Aorta (tissue), 5 donors: ENCODE measurements at regions not wholly inside any gene's neighbourhood (a gene's known extent, or its start where the extent isn't known, plus 50 kb on each side); places are given as distances from the start of the nearest gene placed in this dataset.
A peak's percentile ranks its signal among the peaks of the same experiment; 100 is the strongest.

Source experiments
- ATAC-seq: fragments of 200-7000 bp; cut with Tn5 transposase; one replicate; pipeline ENCODE4 v1.9.1; 2022; ENCODE audit warnings: moderate library complexity; ENCODE audit not compliant: low FRiP score
- DNase-seq, 2 donors: peaks; one replicate each; pipeline ENCODE4 v3.0.0-alpha.2; 2020
- H3K27ac ChIP-seq, 2 donors: one replicate each; pipeline ENCODE4 v1.5.1; 2013; ENCODE audit warnings: low read length in 2 of 2, mild to moderate bottlenecking in 2 of 2, moderate library complexity in 2 of 2, control low read depth in 1 of 2, inconsistent platforms in 1 of 2, low read depth in 1 of 2
- H3K27me3 ChIP-seq, 2 donors: one replicate each; pipeline ENCODE4 v1.6.1; 2013; ENCODE audit warnings: control low read depth in 1 of 2, low read length in 1 of 2, mild to moderate bottlenecking in 1 of 2, moderate library complexity in 1 of 2; ENCODE audit not compliant: insufficient read depth in 2 of 2, control insufficient read depth in 1 of 2
- H3K36me3 ChIP-seq, 2 donors: one replicate each; pipeline ENCODE4 v1.6.1; 2013; ENCODE audit warnings: control low read depth in 1 of 2, low read length in 1 of 2, mild to moderate bottlenecking in 1 of 2; ENCODE audit not compliant: insufficient read depth in 2 of 2, control insufficient read depth in 1 of 2
- H3K4me1 ChIP-seq, 2 donors: one replicate each; pipeline ENCODE4 v1.6.1; 2013; ENCODE audit warnings: low read length in 2 of 2, control low read depth in 1 of 2, mild to moderate bottlenecking in 1 of 2, moderate library complexity in 1 of 2; ENCODE audit not compliant: insufficient read depth in 2 of 2, control insufficient read depth in 1 of 2
- H3K4me3 ChIP-seq, 2 donors: one replicate each; pipeline ENCODE4 v1.5.1; 2013; ENCODE audit warnings: low read length in 2 of 2, control low read depth in 1 of 2, mild to moderate bottlenecking in 1 of 2
- H3K9me3 ChIP-seq: one replicate; pipeline ENCODE4 v1.6.1; 2013; ENCODE audit warnings: mild to moderate bottlenecking, low read length; ENCODE audit not compliant: control insufficient read depth
- WGBS, 2 donors: extraction: QIAGEN DNeasy Blood & Tissue Kit; methylation state at CpG; one replicate each; pipeline ENCODE4 v1.1.7; 2013; 5-methylcytosine and 5-hydroxymethylcytosine counted together
- intact Hi-C, 2 donors: fragments of 100-400 bp; cut with DNase I; formaldehyde crosslinking; loops; one replicate each; pipeline versions ENCODE4 v1.14.2 to v1.15.0; 2022
- donor health status: healthy with polysubstance abuse.
- donor health status: Bipolar disorder and iron deficiency.
- donor health status: DM: no; HTN: no; CAD: no.
- donor health status: DM: no; HTN: no; CAD: no.
- donor health status: DM: yes; HTN: yes; CAD: no.

DNA sequence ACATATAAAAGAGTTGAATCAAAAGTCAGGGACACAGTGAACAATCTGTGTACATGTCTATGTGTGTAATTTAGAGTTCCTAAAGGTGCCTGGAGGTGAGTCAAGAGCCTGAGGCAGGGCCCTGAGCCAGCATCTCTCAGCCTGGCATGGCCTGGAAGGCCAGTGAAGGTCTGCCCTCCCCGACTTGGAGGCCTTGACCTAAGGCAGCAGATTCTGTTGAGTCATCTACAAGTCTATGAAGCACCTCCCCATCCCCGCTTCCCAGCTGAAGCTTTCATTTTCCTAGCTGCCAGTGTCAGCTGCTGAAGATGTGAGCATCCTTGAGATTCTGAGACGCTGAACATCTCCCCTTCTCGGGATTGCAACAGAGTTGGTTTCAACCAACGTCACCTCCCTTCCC, 583.9 kb downstream of the BCOR start:
- no peaks in the 10 kb centered on the region for H3K27me3 ChIP-seq
- H3K9me3 ChIP-seq = peaks cover 4% of the 10 kb centered on the region
- no peaks in the 10 kb centered on the region for H3K36me3 ChIP-seq
- DNase-seq = no peak
- no peaks in the 10 kb centered on the region for H3K4me1 ChIP-seq
- WGBS, 2 donors = 58 to 69% methylated on average over 5 of the region's 5 CpGs
- H3K4me3 ChIP-seq = no peak overlapping the region
- intact Hi-C loops = no loop called here
- no peak for ATAC-seq
- H3K27ac ChIP-seq = no peak overlapping the region

DNA sequence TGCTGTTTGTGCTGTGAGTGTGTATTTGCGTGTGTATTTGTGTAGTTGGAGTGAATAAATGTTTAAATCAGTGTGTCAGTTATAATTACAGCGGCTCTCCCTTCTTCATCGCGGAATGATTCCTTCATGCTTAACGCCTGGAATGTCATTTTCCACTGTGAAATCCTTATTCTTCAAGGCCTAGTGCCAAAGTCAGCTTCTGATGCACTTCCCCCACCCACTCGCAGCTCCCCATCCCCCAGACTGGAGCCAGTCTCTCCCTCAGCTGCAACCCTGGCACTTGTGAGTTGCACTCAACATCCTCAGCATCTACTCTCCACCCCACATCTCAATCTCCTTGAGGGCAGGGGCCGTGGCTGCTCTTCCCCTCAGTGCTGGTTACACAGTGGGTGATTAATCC, 583.0 kb downstream of the BCOR start:
- Histone ChIP-seq H3K27me3 (no peaks in the 10 kb centered on the region), H3K9me3 (no peaks in the 10 kb centered on the region), H3K36me3 (no peaks in the 10 kb centered on the region), H3K4me1 (no peaks in the 10 kb centered on the region), H3K4me3 (no peak overlapping the region), H3K27ac (no peak overlapping the region)
- DNase-seq = no peak
- WGBS, 2 donors = 17 to 32% methylated on average over 7 of the region's 7 CpGs
- no peak for ATAC-seq
- intact Hi-C loops = no loop called here

DNA sequence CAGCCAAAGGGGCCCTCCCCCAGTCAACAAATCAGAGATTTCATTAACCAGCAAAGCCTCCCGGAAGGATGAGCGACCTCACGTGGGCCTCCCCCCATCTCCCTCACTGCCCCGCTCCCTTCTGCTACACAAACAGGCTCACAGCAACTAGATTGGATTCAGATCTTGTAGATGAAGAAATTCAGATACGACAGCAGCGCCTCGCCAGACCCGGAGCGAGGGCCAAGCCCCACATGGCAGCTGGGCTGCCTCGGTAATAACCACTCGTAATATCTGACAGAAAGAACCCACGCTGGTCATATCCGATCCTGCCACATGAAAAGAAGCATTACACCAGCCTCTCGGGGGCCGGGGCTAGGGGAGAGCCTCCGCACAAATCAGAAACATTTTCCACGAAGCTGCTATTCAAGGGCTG, 581.3 kb downstream of the BCOR start:
- Histone ChIP-seq H3K4me3 (no peak overlapping the region), H3K27me3 (no peaks in the 10 kb centered on the region), H3K4me1 (no peaks in the 10 kb centered on the region), H3K27ac (no peak overlapping the region), H3K9me3 (no peaks in the 10 kb centered on the region), H3K36me3 (no peaks in the 10 kb centered on the region)
- WGBS, 2 donors = 79 to 93% methylated on average over 17 of the region's 17 CpGs
- intact Hi-C loops = no loop called here
- no peak for ATAC-seq
- no peak for DNase-seq

DNA sequence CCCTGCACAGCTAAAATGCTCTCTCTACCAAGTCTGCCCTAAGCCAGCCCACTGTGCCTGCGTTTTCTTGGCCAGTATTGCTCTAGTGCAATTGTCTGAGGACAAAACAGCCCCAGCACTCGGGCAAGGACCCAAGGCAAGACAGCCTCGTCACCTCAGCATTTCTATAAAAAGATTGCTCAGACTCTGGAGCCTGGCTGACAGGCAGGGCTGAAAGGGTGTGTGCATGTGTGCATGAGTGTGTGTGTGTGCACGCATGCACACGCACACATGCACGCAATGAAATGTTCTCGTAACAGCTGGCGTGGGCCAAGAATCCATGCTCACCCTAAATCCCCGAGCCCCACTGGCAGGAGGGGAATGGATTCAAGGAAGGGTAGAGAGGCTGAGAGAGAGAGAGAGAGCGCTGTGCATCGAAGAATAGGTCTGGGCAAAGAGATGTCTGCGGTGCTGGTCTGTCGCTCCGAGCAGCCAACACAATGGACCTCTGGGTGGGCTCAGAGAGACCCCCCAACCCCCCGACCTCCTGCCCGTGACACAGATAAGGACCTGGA, 579.2 kb downstream of the BCOR start:
- 6 to 41% methylated on average over 16 of the region's 16 CpGs for WGBS, 2 donors
- Histone ChIP-seq H3K27me3 (no peaks in the 10 kb centered on the region), H3K4me1 (no peaks in the 10 kb centered on the region), H3K4me3 (no peak overlapping the region), H3K9me3 (no peaks in the 10 kb centered on the region), H3K36me3 (no peaks in the 10 kb centered on the region), H3K27ac (no peak overlapping the region)
- intact Hi-C loops = no loop called here
- ATAC-seq = peak; percentile 60
- DNase-seq = peak in 1 of 2 donors; percentile 63

DNA sequence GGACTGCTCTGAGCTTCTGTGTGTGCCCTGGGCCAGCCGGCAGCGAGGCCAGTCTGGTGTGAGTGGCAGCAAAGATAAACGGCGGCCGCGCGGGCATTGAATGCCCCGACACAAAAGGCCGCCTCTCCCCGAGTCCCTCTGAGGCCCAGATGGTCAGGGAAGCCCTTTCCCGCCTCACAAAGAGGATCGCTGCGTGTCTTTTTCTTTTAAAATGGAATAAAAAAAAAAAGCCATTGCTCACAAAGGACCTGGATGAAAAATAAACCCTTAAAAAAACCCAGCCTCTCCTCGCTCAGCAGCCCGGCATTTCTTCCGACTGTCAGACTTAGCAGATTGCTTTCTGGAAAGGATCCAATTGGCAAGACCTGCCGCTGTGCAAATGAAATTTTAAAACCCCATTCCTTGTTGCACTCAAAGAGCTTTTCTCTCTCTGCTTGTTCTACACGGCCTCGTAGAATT, 578.7 kb downstream of the BCOR start:
- Histone ChIP-seq H3K9me3 (no peaks in the 10 kb centered on the region), H3K27ac (no peak overlapping the region), H3K27me3 (no peaks in the 10 kb centered on the region), H3K4me1 (no peaks in the 10 kb centered on the region), H3K4me3 (no peak overlapping the region), H3K36me3 (no peaks in the 10 kb centered on the region)
- 4 to 32% methylated on average over 19 of the region's 19 CpGs for WGBS, 2 donors
- intact Hi-C loops = no loop called here
- no peak for ATAC-seq
- DNase-seq = no peak

DNA sequence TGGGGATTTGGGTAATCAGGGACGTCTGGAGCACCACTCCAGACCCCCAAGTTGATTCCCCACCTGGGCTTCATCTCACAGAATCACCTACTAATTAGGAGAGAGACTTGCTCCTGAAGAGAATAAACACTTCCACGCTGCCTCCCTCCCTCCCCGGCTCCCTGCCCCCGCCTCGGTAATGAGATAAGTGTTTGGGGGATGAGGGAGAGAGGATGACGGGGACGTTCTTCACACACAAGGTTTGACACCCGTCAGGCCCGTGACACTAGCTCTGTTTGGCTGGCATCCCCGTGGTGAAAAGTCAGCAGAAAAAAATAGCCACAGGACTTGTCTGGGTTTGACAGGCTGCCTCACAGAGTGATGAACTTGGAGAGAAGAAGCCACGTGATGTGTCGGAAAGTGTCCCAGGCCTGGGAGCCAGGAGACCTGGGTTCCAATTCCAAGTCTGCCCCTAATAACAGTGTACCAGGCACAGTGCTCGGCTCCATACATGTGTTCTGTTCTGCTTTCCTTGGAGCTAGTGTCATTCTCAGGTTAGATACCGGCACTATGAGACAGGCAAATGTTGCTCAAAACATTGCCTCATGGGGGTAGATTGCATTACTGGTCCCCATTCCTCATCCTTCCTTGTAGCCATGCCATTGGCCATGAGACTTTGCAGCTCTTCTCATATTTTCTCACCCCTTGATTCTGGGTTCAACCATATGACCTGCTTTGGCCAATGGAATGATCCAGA, 578.0 kb downstream of the BCOR start:
- DNase-seq (no peak), ATAC-seq (no peak)
- WGBS, 2 donors = 33 to 49% methylated on average over 14 of the region's 14 CpGs
- no peak overlapping the region for H3K27ac ChIP-seq
- H3K4me3 ChIP-seq = no peak overlapping the region
- no peaks in the 10 kb centered on the region for H3K4me1 ChIP-seq
- intact Hi-C loops = no loop called here
- H3K9me3 ChIP-seq = no peaks in the 10 kb centered on the region
- no peaks in the 10 kb centered on the region for H3K36me3 ChIP-seq
- no peaks in the 10 kb centered on the region for H3K27me3 ChIP-seq

DNA sequence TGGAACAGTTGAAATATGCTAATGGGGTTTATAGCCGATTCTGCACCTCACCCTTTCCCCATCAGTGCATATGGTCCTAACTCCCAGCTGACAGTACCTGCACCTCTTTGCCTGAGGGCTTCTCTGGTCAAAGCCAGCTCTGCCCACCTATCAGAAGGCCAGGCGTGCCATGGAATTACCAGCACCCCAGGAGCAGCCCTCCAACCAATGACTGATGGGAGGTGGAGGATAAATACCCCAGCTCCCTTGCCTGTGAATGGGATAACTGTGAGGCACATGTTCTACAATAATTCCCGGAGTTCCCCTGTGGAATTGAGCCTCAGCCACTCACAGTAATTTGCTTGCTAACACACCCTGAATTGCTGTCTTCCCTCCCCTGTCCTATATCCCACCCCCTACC, 572.0 kb downstream of the BCOR start:
- Histone ChIP-seq H3K36me3 (no peaks in the 10 kb centered on the region), H3K9me3 (no peaks in the 10 kb centered on the region), H3K27me3 (no peaks in the 10 kb centered on the region), H3K4me3 (no peak overlapping the region), H3K4me1 (no peaks in the 10 kb centered on the region), H3K27ac (no peak overlapping the region)
- ATAC-seq (no peak), DNase-seq (no peak)
- 81 to 97% methylated on average over 3 of the region's 3 CpGs for WGBS, 2 donors
- intact Hi-C loops = no loop called here

DNA sequence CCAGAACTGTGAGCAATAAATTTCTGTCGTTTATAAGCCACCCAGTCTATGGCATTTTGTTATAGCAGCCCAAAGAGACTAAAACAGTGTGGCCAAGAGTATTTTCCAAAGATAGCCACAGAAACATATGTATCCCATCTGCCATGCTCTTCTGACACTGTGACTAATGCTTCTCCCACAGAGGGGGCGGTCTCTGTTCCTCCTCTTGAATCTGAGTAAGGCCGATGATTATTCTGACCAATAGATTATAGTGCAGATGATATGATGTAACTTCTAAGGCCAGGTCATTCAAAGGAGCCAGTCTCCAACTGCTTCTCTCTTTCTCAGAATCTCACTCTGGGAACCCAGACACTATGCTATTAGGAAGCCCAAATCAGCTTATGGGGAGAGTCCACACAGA, 570.7 kb downstream of the BCOR start:
- ATAC-seq = no peak
- no peaks in the 10 kb centered on the region for H3K36me3 ChIP-seq
- DNase-seq = no peak
- H3K4me3 ChIP-seq = no peak overlapping the region
- intact Hi-C loops = no loop called here
- H3K27me3 ChIP-seq = no peaks in the 10 kb centered on the region
- 64 to 86% methylated on average over 3 of the region's 3 CpGs for WGBS, 2 donors
- no peaks in the 10 kb centered on the region for H3K4me1 ChIP-seq
- no peaks in the 10 kb centered on the region for H3K9me3 ChIP-seq
- H3K27ac ChIP-seq = no peak overlapping the region

DNA sequence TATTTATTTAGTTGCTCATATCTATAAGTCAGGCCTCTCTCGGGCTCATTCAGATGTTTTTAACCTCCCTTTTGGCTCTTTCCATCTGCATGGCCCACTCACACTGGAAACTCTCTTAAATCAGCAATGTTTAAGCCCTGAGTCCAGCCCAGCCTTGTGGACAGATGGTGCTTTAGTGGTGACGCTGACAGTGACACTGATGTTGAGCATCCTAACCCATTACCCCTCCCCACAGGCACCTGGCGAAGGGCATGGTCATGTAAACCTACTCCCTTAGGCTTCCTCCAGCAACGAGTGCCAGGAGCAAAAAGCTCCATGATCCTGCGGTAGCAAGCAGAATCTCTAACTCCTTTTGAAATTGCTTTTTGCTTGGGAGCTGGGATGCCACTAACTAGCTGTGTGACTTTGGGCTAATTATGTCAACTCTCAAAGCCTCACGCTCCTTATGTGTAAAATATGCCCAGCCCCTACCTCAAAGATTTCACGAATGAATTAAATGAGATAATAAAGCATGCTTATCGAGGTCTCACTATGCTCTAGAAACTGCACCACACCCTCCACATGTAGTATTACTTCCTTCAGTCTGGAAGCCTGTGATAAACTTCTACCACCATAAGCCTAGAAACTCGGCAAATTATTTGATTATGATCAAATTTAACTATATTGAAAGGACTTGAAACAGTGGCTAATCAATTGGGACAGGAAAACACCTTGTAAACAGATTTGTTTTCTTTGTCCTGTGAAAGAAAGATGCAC, 569.4 kb downstream of the BCOR start:
- Histone ChIP-seq H3K4me1 (no peaks in the 10 kb centered on the region), H3K9me3 (no peaks in the 10 kb centered on the region), H3K4me3 (no peak overlapping the region), H3K27ac (no peak overlapping the region), H3K36me3 (no peaks in the 10 kb centered on the region), H3K27me3 (no peaks in the 10 kb centered on the region)
- intact Hi-C loops = no loop called here
- no peak for ATAC-seq
- 75 to 96% methylated on average over 9 of the region's 9 CpGs for WGBS, 2 donors
- no peak for DNase-seq
